ENCODE measurements at regions not wholly inside any gene's neighbourhood (a gene's known extent, or its start where the extent isn't known, plus 50 kb on each side); places are given as distances from the start of the nearest gene placed in this dataset.

GRCh38 chr5:102690910-102691309 is 64.2 kb upstream of the PAM start:
- H3K9me3 Mint-ChIP-seq = peaks cover 2% of the 10 kb centered on the region
- CTCF ChIA-PET = interaction anchor here (1.4 kb wide), 1 partner anchor 9 kb away, joined by 6 read pairs; no protein-coding TSS in a partner anchor
- no peaks in the 10 kb centered on the region for H3K36me3 Mint-ChIP-seq (ENCODE audit: low read depth)
- no peaks in the 10 kb centered on the region for H3K4me1 Mint-ChIP-seq
- POLR2A ChIA-PET = no interaction called here
- H3K4me3 Mint-ChIP-seq = no peak overlapping the region
- DNase-seq = no peak
- no peak overlapping the region for H3K27ac Mint-ChIP-seq
- no peaks in the 10 kb centered on the region for H3K27me3 Mint-ChIP-seq

- H3K27ac Mint-ChIP-seq = no peak overlapping the region
- no peaks in the 10 kb centered on the region for H3K36me3 Mint-ChIP-seq (ENCODE audit: low read depth)
- H3K4me3 Mint-ChIP-seq = no peak overlapping the region
- no peak for DNase-seq
- H3K27me3 Mint-ChIP-seq = no peaks in the 10 kb centered on the region
- no peaks in the 10 kb centered on the region for H3K4me1 Mint-ChIP-seq
- ChIA-PET POLR2A (no interaction called here), CTCF (no interaction called here)
- H3K9me3 Mint-ChIP-seq = peaks cover 2% of the 10 kb centered on the region
Observed at GRCh38 chr5:102691434-102691833, 63.7 kb upstream of the PAM start.

DNA sequence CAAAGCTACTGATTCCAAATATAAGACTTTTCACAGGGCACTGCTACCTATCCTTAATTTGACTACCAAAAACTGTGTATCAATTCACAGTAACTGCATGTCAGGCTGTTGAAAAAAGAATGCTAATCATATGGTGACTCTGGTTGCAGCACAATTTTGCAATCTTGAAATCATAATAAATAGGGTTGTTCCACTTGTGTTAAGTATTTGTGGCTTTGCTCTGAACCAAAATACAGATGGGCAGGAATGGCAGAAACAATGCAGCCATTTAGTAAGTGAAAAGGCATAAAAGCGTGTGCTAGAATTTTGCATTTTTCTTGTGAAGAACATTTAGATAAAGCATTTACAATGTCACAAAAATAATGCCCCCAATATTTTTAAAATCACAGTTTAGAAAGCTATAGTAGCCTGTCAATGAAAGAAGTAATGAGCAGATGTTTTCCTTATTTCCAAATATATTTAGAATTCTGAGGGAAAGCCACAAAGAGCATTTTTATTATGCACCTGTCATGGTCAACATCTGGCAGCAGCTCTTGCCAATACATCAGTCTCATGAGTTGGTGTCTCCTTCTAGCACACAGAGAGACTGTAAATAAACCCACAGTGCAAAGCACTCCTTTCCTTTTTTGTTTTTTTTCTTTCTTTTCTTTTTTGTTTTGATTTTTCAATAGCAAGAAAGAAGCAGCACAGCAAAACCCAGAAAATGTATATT is 54.8 kb upstream of the PAM start:
- H3K36me3 Mint-ChIP-seq (ENCODE audit: low read depth) = no peaks in the 10 kb centered on the region
- ChIA-PET CTCF (interaction anchor here (1.1 kb wide), 1 partner anchor 64 kb away, joined by 3 read pairs; no protein-coding TSS in a partner anchor), POLR2A (no interaction called here)
- H3K27me3 Mint-ChIP-seq = peaks cover 1% of the 10 kb centered on the region
- H3K4me1 Mint-ChIP-seq = no peaks in the 10 kb centered on the region
- no peak overlapping the region for H3K27ac Mint-ChIP-seq
- H3K9me3 Mint-ChIP-seq = no peaks in the 10 kb centered on the region
- H3K4me3 Mint-ChIP-seq = no peak overlapping the region
- no peak for DNase-seq

- Mint-ChIP-seq H3K36me3 (ENCODE audit: low read depth) (no peaks in the 10 kb centered on the region), H3K27me3 (peaks cover 1% of the 10 kb centered on the region), H3K27ac (no peak overlapping the region), H3K4me3 (no peak overlapping the region), H3K9me3 (no peaks in the 10 kb centered on the region), H3K4me1 (no peaks in the 10 kb centered on the region)
- CTCF ChIA-PET = interaction anchor here (1.1 kb wide), 1 partner anchor 63 kb away, joined by 3 read pairs; no protein-coding TSS in a partner anchor
- DNase-seq = no peak
- POLR2A ChIA-PET = no interaction called here
Observed at GRCh38 chr5:102700916-102701315, 54.2 kb upstream of the PAM start.

DNA sequence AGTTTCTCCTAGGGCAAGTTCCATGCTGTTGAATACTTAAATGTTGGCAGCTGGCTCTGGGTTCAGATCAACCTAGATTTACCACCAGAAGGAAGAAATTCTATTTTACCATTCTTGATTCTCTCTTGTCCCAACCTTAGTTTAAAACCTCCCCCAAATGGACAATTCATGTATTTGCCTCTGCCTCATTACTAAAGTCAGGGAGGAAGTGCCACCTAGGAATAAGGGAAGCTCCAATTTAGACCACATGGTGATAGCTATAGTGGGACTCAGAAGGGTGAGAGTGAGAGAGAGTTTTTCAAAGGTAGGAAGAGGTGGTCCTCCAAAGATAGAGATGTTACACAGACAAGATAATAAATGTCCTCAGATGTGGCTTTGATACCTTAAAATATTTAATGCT is 53.4 kb upstream of the PAM start:
- H3K27me3 Mint-ChIP-seq = peaks cover 1% of the 10 kb centered on the region
- POLR2A ChIA-PET = no interaction called here
- no peak overlapping the region for H3K27ac Mint-ChIP-seq
- H3K36me3 Mint-ChIP-seq (ENCODE audit: low read depth) = no peaks in the 10 kb centered on the region
- no peaks in the 10 kb centered on the region for H3K9me3 Mint-ChIP-seq
- no peaks in the 10 kb centered on the region for H3K4me1 Mint-ChIP-seq
- no peak overlapping the region for H3K4me3 Mint-ChIP-seq
- no peak for DNase-seq
- CTCF ChIA-PET = no interaction called here
